Lung (tissue), 11 donors: ENCODE measurements at regions not wholly inside any gene's neighbourhood (a gene's known extent, or its start where the extent isn't known, plus 50 kb on each side); places are given as distances from the start of the nearest gene placed in this dataset.

ENCODE experiments used
- ATAC-seq: fragments of 200-7000 bp; cut with Tn5 transposase; one replicate; pipeline ENCODE4 v1.9.1; 2020; ENCODE audit warnings: moderate number of reproducible peaks; ENCODE audit not compliant: insufficient read depth, low FRiP score
- DNase-seq, 3 donors: peaks; one replicate each; pipeline ENCODE4 v3.0.0-alpha.2; 2013 to 2017
- H3K27ac ChIP-seq, 2 donors: one replicate each; pipeline ENCODE4 v1.5.1; 2013; ENCODE audit warnings: mild to moderate bottlenecking in 2 of 2, moderate library complexity in 2 of 2, control low read depth in 1 of 2, inconsistent platforms in 1 of 2, low read depth in 1 of 2, low read length in 1 of 2
- H3K27me3 ChIP-seq, 3 donors: one replicate each; pipeline ENCODE4 v1.5.1; 2013; ENCODE audit warnings: low read length in 2 of 3; ENCODE audit not compliant: control insufficient read depth in 3 of 3, insufficient read depth in 3 of 3
- H3K36me3 ChIP-seq, 4 donors: one replicate each; pipeline ENCODE4 v1.5.1; 2013; ENCODE audit warnings: low read length in 4 of 4, mild to moderate bottlenecking in 1 of 4, moderate library complexity in 1 of 4; ENCODE audit not compliant: control insufficient read depth in 4 of 4, insufficient read depth in 4 of 4
- H3K4me1 ChIP-seq, 5 donors: one replicate each; pipeline ENCODE4 v1.5.1; 2013; ENCODE audit warnings: low read length in 5 of 5, mild to moderate bottlenecking in 2 of 5, moderate library complexity in 1 of 5; ENCODE audit not compliant: control insufficient read depth in 5 of 5, insufficient read depth in 5 of 5
- H3K4me3 ChIP-seq: one replicate; pipeline ENCODE4 v1.5.1; 2013; ENCODE audit warnings: mild to moderate bottlenecking, control low read depth, moderate library complexity
- H3K9ac ChIP-seq, 2 donors: one replicate each; pipeline ENCODE4 v1.5.1; 2013; ENCODE audit warnings: low read length in 2 of 2, control low read depth in 1 of 2; ENCODE audit not compliant: insufficient read depth in 1 of 2
- H3K9me3 ChIP-seq, 4 donors: one replicate each; pipeline ENCODE4 v1.5.1; 2013; ENCODE audit warnings: low read length in 3 of 4, mild to moderate bottlenecking in 1 of 4, moderate library complexity in 1 of 4; ENCODE audit not compliant: control insufficient read depth in 4 of 4, insufficient read depth in 3 of 4
- WGBS, 2 donors: extraction: QIAGEN DNeasy Blood & Tissue Kit; methylation state at CpG; one replicate each; pipeline ENCODE4 v1.1.7; 2013; 5-methylcytosine and 5-hydroxymethylcytosine counted together
- TF ChIP-seq, protein P1 (sequence below): IDR thresholded peaks from 2 replicates; pipeline ENCODE4 v1.5.1; 2012; ENCODE audit warnings: mild to moderate bottlenecking; ENCODE audit errors: control extremely low read depth, extremely low read depth
- donor health status: control.
- donor health status: control.
- donor health status: Bipolar disorder and iron deficiency.
- donor health status: healthy.
- donor health status: DM: yes; HTN: yes; CAD: no.

DNA sequence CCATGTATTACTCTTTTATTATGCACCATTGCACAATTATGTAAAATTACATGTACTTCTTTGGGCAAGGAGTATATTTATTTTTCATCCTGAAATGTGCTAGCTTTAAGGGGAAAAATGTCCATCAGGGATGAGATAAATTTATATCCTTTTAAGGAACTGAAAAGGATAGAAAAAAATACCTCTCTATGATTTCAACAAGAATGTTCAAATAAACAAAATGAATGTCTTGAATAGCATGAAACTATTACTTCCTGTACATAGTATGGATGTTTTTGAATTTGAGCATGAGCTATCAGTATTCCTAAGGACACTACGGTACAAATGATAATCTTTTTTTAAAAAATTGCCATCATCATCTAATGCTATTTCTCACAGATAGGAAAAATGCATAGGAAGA is 1611.9 kb upstream of the ZEB2 start:
- TF ChIP-seq, protein P1, sequence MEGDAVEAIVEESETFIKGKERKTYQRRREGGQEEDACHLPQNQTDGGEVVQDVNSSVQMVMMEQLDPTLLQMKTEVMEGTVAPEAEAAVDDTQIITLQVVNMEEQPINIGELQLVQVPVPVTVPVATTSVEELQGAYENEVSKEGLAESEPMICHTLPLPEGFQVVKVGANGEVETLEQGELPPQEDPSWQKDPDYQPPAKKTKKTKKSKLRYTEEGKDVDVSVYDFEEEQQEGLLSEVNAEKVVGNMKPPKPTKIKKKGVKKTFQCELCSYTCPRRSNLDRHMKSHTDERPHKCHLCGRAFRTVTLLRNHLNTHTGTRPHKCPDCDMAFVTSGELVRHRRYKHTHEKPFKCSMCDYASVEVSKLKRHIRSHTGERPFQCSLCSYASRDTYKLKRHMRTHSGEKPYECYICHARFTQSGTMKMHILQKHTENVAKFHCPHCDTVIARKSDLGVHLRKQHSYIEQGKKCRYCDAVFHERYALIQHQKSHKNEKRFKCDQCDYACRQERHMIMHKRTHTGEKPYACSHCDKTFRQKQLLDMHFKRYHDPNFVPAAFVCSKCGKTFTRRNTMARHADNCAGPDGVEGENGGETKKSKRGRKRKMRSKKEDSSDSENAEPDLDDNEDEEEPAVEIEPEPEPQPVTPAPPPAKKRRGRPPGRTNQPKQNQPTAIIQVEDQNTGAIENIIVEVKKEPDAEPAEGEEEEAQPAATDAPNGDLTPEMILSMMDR: no peak
- Histone ChIP-seq H3K4me3 (no peak overlapping the region), H3K27ac (no peak overlapping the region), H3K36me3 (no peaks in the 10 kb centered on the region), H3K9me3 (no peaks in the 10 kb centered on the region), H3K9ac (no peak overlapping the region), H3K4me1 (peaks cover 0 to 5% (median 0%) of the 10 kb centered on the region in 5 donors), H3K27me3 (no peaks in the 10 kb centered on the region)
- DNase-seq (no peak), ATAC-seq (no peak)
- 87% methylated on average over 1 of the region's 1 CpG for WGBS, 2 donors

GRCh38 chr2:146131048-146131447 is 1611.1 kb upstream of the ZEB2 start:
- Histone ChIP-seq H3K27me3 (no peaks in the 10 kb centered on the region), H3K4me3 (no peak overlapping the region), H3K9me3 (no peaks in the 10 kb centered on the region), H3K36me3 (no peaks in the 10 kb centered on the region), H3K4me1 (peaks cover 0 to 7% (median 0%) of the 10 kb centered on the region in 5 donors), H3K9ac (no peak overlapping the region), H3K27ac (no peak overlapping the region)
- TF ChIP-seq, protein P1: no peak
- DNase-seq (no peak), ATAC-seq (no peak)
- WGBS, 2 donors: 49 to 79% methylated on average over 2 of the region's 2 CpGs

GRCh38 chr2:146130290-146130689 is 1610.4 kb upstream of the ZEB2 start:
- TF ChIP-seq, protein P1: no peak
- no peaks in the 10 kb centered on the region for H3K27me3 ChIP-seq
- H3K9ac ChIP-seq: no peak overlapping the region
- H3K36me3 ChIP-seq: no peaks in the 10 kb centered on the region
- no peak overlapping the region for H3K27ac ChIP-seq
- WGBS, 2 donors: 81 to 86% methylated on average over 4 of the region's 4 CpGs
- no peak for DNase-seq
- peaks cover 0 to 9% (median 0%) of the 10 kb centered on the region in 5 donors for H3K4me1 ChIP-seq
- H3K9me3 ChIP-seq: no peaks in the 10 kb centered on the region
- H3K4me3 ChIP-seq: no peak overlapping the region
- no peak for ATAC-seq

- ATAC-seq (no peak), DNase-seq (no peak)
- H3K27me3 ChIP-seq: no peaks in the 10 kb centered on the region
- H3K27ac ChIP-seq: no peak overlapping the region
- no peaks in the 10 kb centered on the region for H3K9me3 ChIP-seq
- peaks cover 0 to 16% (median 0%) of the 10 kb centered on the region in 5 donors for H3K4me1 ChIP-seq
- TF ChIP-seq, protein P1: no peak
- no peak overlapping the region for H3K9ac ChIP-seq
- 81 to 84% methylated on average over 2 of the region's 2 CpGs for WGBS, 2 donors
- no peak overlapping the region for H3K4me3 ChIP-seq
- no peaks in the 10 kb centered on the region for H3K36me3 ChIP-seq
These were observed 1609.3 kb upstream of the ZEB2 start for GRCh38 chr2:146129231-146129630.
